ENCODE measurements at regions not wholly inside any gene's neighbourhood (a gene's known extent, or its start where the extent isn't known, plus 50 kb on each side); places are given as distances from the start of the nearest gene placed in this dataset.

DNA sequence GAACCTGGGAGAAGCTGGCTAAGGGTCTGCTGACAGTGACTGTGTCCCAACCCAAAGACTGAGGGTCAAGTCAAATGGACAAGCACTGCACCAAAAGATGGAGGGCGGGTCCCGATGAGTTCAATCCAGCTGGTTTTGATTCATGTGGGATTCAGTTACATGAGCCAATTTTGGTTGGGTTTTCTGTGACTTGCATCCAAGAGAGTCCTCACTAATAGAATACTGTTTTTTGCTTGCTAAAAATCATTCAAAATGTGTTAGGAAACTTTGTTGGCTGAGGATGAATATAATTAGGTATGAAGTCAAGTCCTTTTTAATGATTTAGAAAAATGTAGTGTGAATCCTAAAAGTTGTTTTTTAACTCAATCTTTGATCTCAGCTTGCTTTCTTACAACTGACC lies 323.8 kb upstream of the NOX3 start (continued):
- TF ChIP-seq, protein P1, sequence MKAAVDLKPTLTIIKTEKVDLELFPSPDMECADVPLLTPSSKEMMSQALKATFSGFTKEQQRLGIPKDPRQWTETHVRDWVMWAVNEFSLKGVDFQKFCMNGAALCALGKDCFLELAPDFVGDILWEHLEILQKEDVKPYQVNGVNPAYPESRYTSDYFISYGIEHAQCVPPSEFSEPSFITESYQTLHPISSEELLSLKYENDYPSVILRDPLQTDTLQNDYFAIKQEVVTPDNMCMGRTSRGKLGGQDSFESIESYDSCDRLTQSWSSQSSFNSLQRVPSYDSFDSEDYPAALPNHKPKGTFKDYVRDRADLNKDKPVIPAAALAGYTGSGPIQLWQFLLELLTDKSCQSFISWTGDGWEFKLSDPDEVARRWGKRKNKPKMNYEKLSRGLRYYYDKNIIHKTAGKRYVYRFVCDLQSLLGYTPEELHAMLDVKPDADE (IDR thresholded peaks at IDR 0.05): no peak
- TF ChIP-seq REST (IDR thresholded peaks at IDR 0.05; ENCODE audit: unreplicated experiment): no peak
- TF ChIP-seq NANOG (IDR thresholded peaks at IDR 0.05; ENCODE audit: borderline replicate concordance): no peak
- no peak for TF ChIP-seq JUNB (IDR thresholded peaks at IDR 0.05; ENCODE audit: unreplicated experiment)
- TF ChIP-seq CREB1 (CRISPR knock-in tag; IDR thresholded peaks at IDR 0.05; ENCODE audit: low read depth): no peak
- TF ChIP-seq ZNF331 (CRISPR knock-in tag; IDR thresholded peaks at IDR 0.05; ENCODE audit: low read depth): no peak
- TF ChIP-seq EZH2phosphoT487 (IDR thresholded peaks at IDR 0.05; ENCODE audit: unreplicated experiment): no peak
- no peak for TF ChIP-seq STAT1 (IDR thresholded peaks at IDR 0.05; ENCODE audit: unreplicated experiment)
- TF ChIP-seq EZH2 (IDR thresholded peaks at IDR 0.05; ENCODE audit: low read depth, unreplicated experiment): no peak

DNA sequence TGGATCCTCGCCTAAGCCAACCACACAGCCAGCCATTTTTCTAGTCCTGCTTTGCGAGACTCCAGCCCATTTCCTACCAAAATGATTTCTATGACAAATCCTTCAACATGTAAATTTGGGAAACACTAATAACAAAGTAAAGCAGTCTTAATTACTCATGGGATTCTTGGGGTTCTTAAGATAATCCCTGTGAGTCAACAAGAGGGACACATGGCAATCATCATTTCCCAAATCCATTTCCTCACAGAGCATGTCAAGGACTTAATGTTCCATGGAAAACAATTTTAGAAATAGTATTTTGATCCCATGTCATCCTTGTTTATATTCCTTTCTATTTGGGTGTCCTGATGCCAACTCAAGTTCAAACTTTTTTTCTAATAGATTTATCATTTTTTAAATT lies 322.7 kb upstream of the NOX3 start:
- H3K36me3 Mint-ChIP-seq (ENCODE audit: low read depth): no peaks in the 10 kb centered on the region
- Histone ChIP-seq H3K79me2 (replicated peaks; ENCODE audit: insufficient read depth) (no peaks in the 10 kb centered on the region), H3K4me1 (ENCODE audit: insufficient read depth) (no peaks in the 10 kb centered on the region), H3K9me2 (ENCODE audit: insufficient read depth) (no peaks in the 10 kb centered on the region), H4K20me1 (replicated peaks; ENCODE audit: insufficient read depth) (no peaks in the 10 kb centered on the region), H3K36me3 (ENCODE audit: insufficient read depth) (no peaks in the 10 kb centered on the region), H3K27ac (ENCODE audit: low read depth) (no peak overlapping the region), H3K27me3 (ENCODE audit: insufficient read depth) (no peaks in the 10 kb centered on the region), H3K4me3 (no peak overlapping the region), H3K4me2 (no peak overlapping the region), H3F3A (replicated peaks; ENCODE audit: low read depth) (no peaks in the 10 kb centered on the region), H2AFZ (no peak overlapping the region)
- DNase-seq (ENCODE audit: low spot score) (no peak), ATAC-seq (no peak)
- H3K27me3 Mint-ChIP-seq (ENCODE audit: insufficient read depth, low read depth, poor library complexity): no peaks in the 10 kb centered on the region
- H3K4me3 Mint-ChIP-seq: no peak overlapping the region
- peaks cover 3% of the 10 kb centered on the region; the same call in 1 of the 3 replicates for H3K9me3 Mint-ChIP-seq
- H3K27ac Mint-ChIP-seq: no peak overlapping the region
- no peaks in the 10 kb centered on the region for H3K4me1 Mint-ChIP-seq
- no peak for TF ChIP-seq NANOG (IDR thresholded peaks at IDR 0.05; ENCODE audit: borderline replicate concordance)
- TF ChIP-seq, protein P1 (IDR thresholded peaks at IDR 0.05): no peak
- TF ChIP-seq ZNF114 (CRISPR knock-in tag; IDR thresholded peaks at IDR 0.05): no peak
- TF ChIP-seq POLR2AphosphoS5 (IDR thresholded peaks at IDR 0.05; ENCODE audit: low read depth): no peak
- TF ChIP-seq ZNF462 (CRISPR knock-in tag; IDR thresholded peaks at IDR 0.05): no peak

All from GM23338 (cell line).